ENCODE measurements at regions not wholly inside any gene's neighbourhood (a gene's known extent, or its start where the extent isn't known, plus 50 kb on each side); places are given as distances from the start of the nearest gene placed in this dataset.

GRCh38 chr7:42475082-42475481 is 238.1 kb upstream of the GLI3 start:
- TF ChIP-seq CTCF (IDR thresholded peaks at IDR 0.05; ENCODE audit: insufficient read depth, low read length, poor library complexity, severe bottlenecking) (no peak), EZH2phosphoT487 (conservative IDR thresholded peaks at IDR 0.05; ENCODE audit: low read length) (no peak)

Data from SU-DHL-6 (cell line).